Stromal cell of bone marrow (primary cell): ENCODE measurements at regions not wholly inside any gene's neighbourhood (a gene's known extent, or its start where the extent isn't known, plus 50 kb on each side); places are given as distances from the start of the nearest gene placed in this dataset.

Source experiments
- DNase-seq: peaks from one replicate; pipeline ENCODE4 v3.0.0-alpha.2; 2012; ENCODE audit warnings: low read depth

GRCh38 chr4:17103231-17103630 is 204.8 kb upstream of the LDB2 start:
- peak; percentile 72 for DNase-seq

- DNase-seq: no peak
These were observed 200.6 kb upstream of the LDB2 start for GRCh38 chr4:17098996-17099395.

GRCh38 chr4:17098401-17098800 is 200.0 kb upstream of the LDB2 start:
- DNase-seq: no peak

GRCh38 chr4:17097362-17097761 is 198.9 kb upstream of the LDB2 start:
- DNase-seq: no peak

GRCh38 chr4:17096692-17097091 is 198.2 kb upstream of the LDB2 start:
- no peak for DNase-seq

GRCh38 chr4:17095771-17096170 is 197.3 kb upstream of the LDB2 start:
- DNase-seq: no peak

- no peak for DNase-seq
These were observed 196.4 kb upstream of the LDB2 start for GRCh38 chr4:17094876-17095210.

GRCh38 chr4:17094159-17094875 is 195.9 kb upstream of the LDB2 start:
- peak; percentile 25 for DNase-seq

GRCh38 chr4:17093481-17093880 is 195.0 kb upstream of the LDB2 start:
- DNase-seq: no peak

- DNase-seq: no peak
These were observed 194.4 kb upstream of the LDB2 start for GRCh38 chr4:17092736-17093437.

GRCh38 chr4:17091104-17091503 is 192.7 kb upstream of the LDB2 start:
- DNase-seq: no peak

- DNase-seq: no peak
These were observed 191.6 kb upstream of the LDB2 start for GRCh38 chr4:17090063-17090462.

- DNase-seq: no peak
These were observed 187.0 kb upstream of the LDB2 start for GRCh38 chr4:17085416-17085815.

- no peak for DNase-seq
These were observed 183.7 kb upstream of the LDB2 start for GRCh38 chr4:17082186-17082585.

GRCh38 chr4:17081179-17081578 is 182.7 kb upstream of the LDB2 start:
- DNase-seq: no peak

- DNase-seq: no peak
These were observed 178.7 kb upstream of the LDB2 start for GRCh38 chr4:17077105-17077504.

GRCh38 chr4:17072483-17072882 is 174.0 kb upstream of the LDB2 start:
- DNase-seq: no peak

- no peak for DNase-seq
These were observed 170.4 kb upstream of the LDB2 start for GRCh38 chr4:17068891-17069290.

GRCh38 chr4:17068392-17068791 is 169.9 kb upstream of the LDB2 start:
- peak; percentile 13 for DNase-seq

- DNase-seq: peak; percentile 92
These were observed 168.5 kb upstream of the LDB2 start for GRCh38 chr4:17066972-17067371.

- no peak for DNase-seq
These were observed 167.8 kb upstream of the LDB2 start for GRCh38 chr4:17066236-17066635.

GRCh38 chr4:17065821-17066220 is 167.4 kb upstream of the LDB2 start:
- no peak for DNase-seq

- no peak for DNase-seq
These were observed 166.5 kb upstream of the LDB2 start for GRCh38 chr4:17064959-17065358.

- peak; percentile 64 for DNase-seq
These were observed 165.4 kb upstream of the LDB2 start for GRCh38 chr4:17063888-17064287.
